HEK293 (cell line): ENCODE measurements at regions not wholly inside any gene's neighbourhood (a gene's known extent, or its start where the extent isn't known, plus 50 kb on each side); places are given as distances from the start of the nearest gene placed in this dataset.

Source experiments
- CTCF ChIA-PET: fragments of 350-600 bp; formaldehyde crosslinking; extraction: SDS; loops from one replicate; lab custom pipeline; 2021; ENCODE audit warnings: antibody characterized with exemption; lab: Yijun Ruan, JAX
- POLR2A ChIA-PET: fragments of 300-600 bp; formaldehyde crosslinking; extraction: SDS; loops from one replicate; lab custom pipeline; 2020; ENCODE audit warnings: antibody characterized with exemption, inconsistent platforms; lab: Yijun Ruan, JAX
- H3K27ac ChIP-seq: fragments of 200-500 bp; sonication (Bioruptor generic); 2 replicates; pipeline ENCODE4 v1.5.1; 2014; ENCODE audit warnings: low read depth, low read length, control low read depth, inconsistent platforms; ENCODE audit errors: extremely low read depth
- H3K36me3 ChIP-seq, 2 experiments: fragments of 200-500 bp in 1 of 2; sonication (Bioruptor generic) in 1 of 2; 1 replicate in 1 of 2; 2 replicates in 1 of 2; pipeline ENCODE4 v1.5.1; 2014 to 2017; ENCODE audit warnings: inconsistent platforms in 2 of 2, low read length in 2 of 2; ENCODE audit not compliant: control insufficient read depth in 2 of 2, insufficient read depth in 1 of 2
- H3K4me1 ChIP-seq: fragments of 200-500 bp; sonication (Bioruptor generic); 2 replicates; pipeline ENCODE4 v1.5.1; 2014; ENCODE audit warnings: mild to moderate bottlenecking, low read length, inconsistent platforms; ENCODE audit not compliant: control insufficient read depth, insufficient read depth
- H3K4me3 ChIP-seq: 2 replicates; pipeline ENCODE4 v1.5.1; 2011; ENCODE audit warnings: low read depth, mild to moderate bottlenecking, control low read depth, low read length, moderate library complexity
- H3K9me3 ChIP-seq: fragments of 200-500 bp; sonication (Bioruptor generic); 2 replicates; pipeline ENCODE4 v1.5.1; 2014; ENCODE audit warnings: low read depth, low read length, inconsistent platforms; ENCODE audit not compliant: control insufficient read depth, insufficient read depth
- BCL11A ChIP-seq: fragments of 450-650 bp; formaldehyde crosslinking; IDR thresholded peaks from 2 replicates; pipeline ENCODE4 v1.5.1; 2016; ENCODE audit warnings: low read depth, missing biosample characterization, missing genetic modification characterization
- GLIS1 ChIP-seq: fragments of 450-650 bp; formaldehyde crosslinking; IDR thresholded peaks from 2 replicates; pipeline ENCODE4 v1.5.1; 2016; ENCODE audit warnings: missing biosample characterization, missing genetic modification characterization
- KLF7 ChIP-seq: fragments of 450-650 bp; formaldehyde crosslinking; IDR thresholded peaks from 2 replicates; pipeline ENCODE4 v1.5.1; 2016; ENCODE audit warnings: missing biosample characterization, missing genetic modification characterization, borderline replicate concordance
- SCRT1 ChIP-seq: fragments of 450-650 bp; formaldehyde crosslinking; IDR thresholded peaks from 2 replicates; pipeline ENCODE4 v1.5.1; 2016; ENCODE audit warnings: missing biosample characterization, missing genetic modification characterization, borderline replicate concordance
- SCRT2 ChIP-seq: fragments of 450-650 bp; formaldehyde crosslinking; IDR thresholded peaks from 2 replicates; pipeline ENCODE4 v1.5.1; 2016; ENCODE audit warnings: missing biosample characterization, missing genetic modification characterization
- TRIM28 ChIP-seq: IDR thresholded peaks from 2 replicates; pipeline ENCODE4 v1.6.1; 2011; ENCODE audit warnings: low read length, control low read depth, borderline replicate concordance
- YY1 ChIP-seq: fragments of 450-650 bp; formaldehyde crosslinking; IDR thresholded peaks from 2 replicates; pipeline ENCODE4 v1.5.1; 2018; ENCODE audit warnings: missing biosample characterization, missing genetic modification characterization
- ZBTB7A ChIP-seq: fragments of 450-650 bp; formaldehyde crosslinking; IDR thresholded peaks from 2 replicates; pipeline ENCODE4 v1.5.1; 2016; ENCODE audit warnings: low read depth, missing biosample characterization, missing genetic modification characterization
- ZEB2 ChIP-seq: fragments of 450-650 bp; formaldehyde crosslinking; IDR thresholded peaks from 2 replicates; pipeline ENCODE4 v1.5.1; 2016; ENCODE audit warnings: missing biosample characterization, missing genetic modification characterization
- ZNF10 ChIP-seq: fragments of 450-650 bp; formaldehyde crosslinking; IDR thresholded peaks from 2 replicates; pipeline ENCODE4 v1.5.1; 2017; ENCODE audit warnings: missing biosample characterization, missing genetic modification characterization
- ZNF114 ChIP-seq: fragments of 450-650 bp; formaldehyde crosslinking; IDR thresholded peaks from 2 replicates; pipeline ENCODE4 v1.5.0; 2017; ENCODE audit warnings: missing biosample characterization, missing genetic modification characterization
- ZNF140 ChIP-seq: fragments of 450-650 bp; formaldehyde crosslinking; IDR thresholded peaks from 2 replicates; pipeline ENCODE4 v1.5.1; 2016; ENCODE audit warnings: missing biosample characterization, missing genetic modification characterization
- ZNF155 ChIP-seq: fragments of 450-650 bp; formaldehyde crosslinking; IDR thresholded peaks from 2 replicates; pipeline ENCODE4 v1.5.1; 2016; ENCODE audit warnings: missing biosample characterization, missing genetic modification characterization
- ZNF157 ChIP-seq: fragments of 450-650 bp; formaldehyde crosslinking; IDR thresholded peaks from 2 replicates; pipeline ENCODE4 v1.5.1; 2016; ENCODE audit warnings: missing biosample characterization, missing genetic modification characterization
- ZNF184 ChIP-seq: fragments of 450-650 bp; IDR thresholded peaks from 2 replicates; pipeline ENCODE4 v1.5.1; 2018; ENCODE audit warnings: missing biosample characterization, mild to moderate bottlenecking, missing genetic modification characterization
- ZNF2 ChIP-seq: fragments of 450-650 bp; formaldehyde crosslinking; IDR thresholded peaks from 2 replicates; pipeline ENCODE4 v1.5.1; 2016; ENCODE audit warnings: missing biosample characterization, missing genetic modification characterization
- ZNF248 ChIP-seq: fragments of 450-650 bp; formaldehyde crosslinking; IDR thresholded peaks from 2 replicates; pipeline ENCODE4 v1.5.1; 2017; ENCODE audit warnings: missing biosample characterization, missing genetic modification characterization
- ZNF404 ChIP-seq: fragments of 450-650 bp; formaldehyde crosslinking; IDR thresholded peaks from 2 replicates; pipeline ENCODE4 v1.5.1; 2017; ENCODE audit warnings: missing biosample characterization, missing genetic modification characterization
- ZNF513 ChIP-seq: fragments of 450-650 bp; IDR thresholded peaks from 2 replicates; pipeline ENCODE4 v1.5.1; 2018; ENCODE audit warnings: missing biosample characterization, missing genetic modification characterization
- ZNF514 ChIP-seq: fragments of 450-650 bp; formaldehyde crosslinking; IDR thresholded peaks from 2 replicates; pipeline ENCODE4 v1.5.1; 2016; ENCODE audit warnings: missing biosample characterization, missing genetic modification characterization
- ZNF529 ChIP-seq: fragments of 450-650 bp; formaldehyde crosslinking; IDR thresholded peaks from 2 replicates; pipeline ENCODE4 v1.5.1; 2017; ENCODE audit warnings: missing genetic modification characterization, missing biosample characterization; ENCODE audit not compliant: insufficient replicate concordance
- ZNF658 ChIP-seq: fragments of 450-650 bp; formaldehyde crosslinking; IDR thresholded peaks from 2 replicates; pipeline ENCODE4; 2016; ENCODE audit warnings: missing biosample characterization, missing genetic modification characterization
- ZNF777 ChIP-seq: fragments of 450-650 bp; formaldehyde crosslinking; IDR thresholded peaks from 2 replicates; pipeline ENCODE4 v1.5.1; 2017; ENCODE audit warnings: missing biosample characterization, missing genetic modification characterization, borderline replicate concordance
- ZNF830 ChIP-seq: fragments of 450-650 bp; IDR thresholded peaks from 2 replicates; pipeline ENCODE4 v1.5.0; 2018; ENCODE audit warnings: missing biosample characterization, missing genetic modification characterization, low read depth, mild to moderate bottlenecking, moderate library complexity
- TF ChIP-seq, protein P1 (sequence below): fragments of 450-650 bp; formaldehyde crosslinking; IDR thresholded peaks from 2 replicates; pipeline ENCODE4 v1.5.1; 2016; ENCODE audit warnings: missing biosample characterization, missing genetic modification characterization, low read depth
- TF ChIP-seq, protein P2 (sequence below): fragments of 450-650 bp; formaldehyde crosslinking; IDR thresholded peaks from 2 replicates; pipeline ENCODE4 v1.5.1; 2016; ENCODE audit warnings: missing biosample characterization, missing genetic modification characterization

DNA sequence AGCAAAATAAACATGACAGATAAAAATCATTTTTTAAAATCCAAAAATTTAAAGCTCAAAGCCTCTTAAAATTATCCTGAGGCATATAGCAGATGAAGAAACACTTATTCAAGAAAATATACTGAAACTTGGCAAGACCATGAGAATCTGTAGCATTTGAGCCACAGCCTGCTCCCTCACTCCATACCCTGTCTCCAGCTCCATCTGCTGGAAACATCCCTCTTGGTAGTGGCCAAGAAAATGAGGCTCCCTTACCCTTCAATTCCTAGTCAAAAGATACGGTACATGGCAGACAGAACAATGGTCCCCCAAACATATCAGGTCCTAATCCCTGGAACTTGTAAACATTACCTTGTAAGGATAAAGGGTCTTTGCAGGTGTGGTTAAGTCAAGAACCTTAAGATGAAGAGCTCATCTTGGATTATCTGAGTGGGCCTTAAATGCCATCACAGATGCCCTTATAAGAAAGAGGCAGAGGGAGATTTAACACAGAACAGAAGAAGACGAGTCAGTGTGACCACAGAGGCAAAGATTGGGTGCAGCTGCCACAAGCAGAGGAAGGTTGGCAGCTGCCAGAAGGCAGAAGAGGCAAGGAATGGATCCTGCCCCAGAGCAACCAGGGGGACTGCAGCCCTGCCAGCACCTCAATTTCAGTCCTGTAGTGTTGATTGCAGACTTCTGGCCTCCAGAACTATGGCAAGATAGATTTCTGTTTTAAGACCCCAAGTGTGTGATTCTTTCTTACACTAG, 149.4 kb downstream of the ZNF248 start:
- Histone ChIP-seq H3K27ac (no peak overlapping the region), H3K9me3 (no peaks in the 10 kb centered on the region), H3K4me3 (no peak overlapping the region), H3K4me1 (no peaks in the 10 kb centered on the region), H3K36me3 (no peaks in the 10 kb centered on the region)
- TF ChIP-seq SCRT1 (no peak), ZNF248 (tag by site-specific recombination) (no peak)
- TF ChIP-seq, protein P1, sequence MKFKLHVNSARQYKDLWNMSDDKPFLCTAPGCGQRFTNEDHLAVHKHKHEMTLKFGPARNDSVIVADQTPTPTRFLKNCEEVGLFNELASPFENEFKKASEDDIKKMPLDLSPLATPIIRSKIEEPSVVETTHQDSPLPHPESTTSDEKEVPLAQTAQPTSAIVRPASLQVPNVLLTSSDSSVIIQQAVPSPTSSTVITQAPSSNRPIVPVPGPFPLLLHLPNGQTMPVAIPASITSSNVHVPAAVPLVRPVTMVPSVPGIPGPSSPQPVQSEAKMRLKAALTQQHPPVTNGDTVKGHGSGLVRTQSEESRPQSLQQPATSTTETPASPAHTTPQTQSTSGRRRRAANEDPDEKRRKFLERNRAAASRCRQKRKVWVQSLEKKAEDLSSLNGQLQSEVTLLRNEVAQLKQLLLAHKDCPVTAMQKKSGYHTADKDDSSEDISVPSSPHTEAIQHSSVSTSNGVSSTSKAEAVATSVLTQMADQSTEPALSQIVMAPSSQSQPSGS (tag by site-specific recombination): no peak
- CTCF ChIA-PET: interaction anchor here (0.7 to 1.1 kb wide), 2 partner anchors 23 to 273 kb away, joined by 3 to 4 read pairs; no protein-coding TSS in a partner anchor
- POLR2A ChIA-PET: no interaction called here

GRCh38 chr10:37704566-37704965, 152.8 kb downstream of the ZNF248 start:
- Histone ChIP-seq H3K4me3 (no peak overlapping the region), H3K4me1 (no peaks in the 10 kb centered on the region), H3K36me3 (no peaks in the 10 kb centered on the region), H3K27ac (no peak overlapping the region), H3K9me3 (no peaks in the 10 kb centered on the region)
- ChIA-PET POLR2A (no interaction called here), CTCF (no interaction called here)
- TF ChIP-seq ZEB2 (tag by site-specific recombination): no peak
- no peak for TF ChIP-seq ZNF830 (tag by site-specific recombination)
- no peak for TF ChIP-seq ZNF777 (tag by site-specific recombination)
- no peak for TF ChIP-seq YY1 (tag by site-specific recombination)
- TF ChIP-seq ZNF529 (tag by site-specific recombination): no peak
- TF ChIP-seq ZNF514 (tag by site-specific recombination): no peak
- TF ChIP-seq SCRT2: no peak
- no peak for TF ChIP-seq ZNF513 (tag by site-specific recombination)
- no peak for TF ChIP-seq KLF7 (tag by site-specific recombination)
- TF ChIP-seq ZBTB7A: no peak
- TF ChIP-seq, all 188 proteins: peak for 0

- H3K9me3 ChIP-seq: no peaks in the 10 kb centered on the region
- no peak overlapping the region for H3K27ac ChIP-seq
- no peak overlapping the region for H3K4me3 ChIP-seq
- H3K36me3 ChIP-seq: no peaks in the 10 kb centered on the region
- ChIA-PET CTCF (no interaction called here), POLR2A (no interaction called here)
- H3K4me1 ChIP-seq: no peaks in the 10 kb centered on the region
- TF ChIP-seq TRIM28 (no peak), ZEB2 (tag by site-specific recombination) (no peak), ZNF157 (tag by site-specific recombination) (no peak), BCL11A (tag by site-specific recombination) (no peak), ZNF658 (tag by site-specific recombination) (no peak), ZNF114 (tag by site-specific recombination) (no peak), GLIS1 (tag by site-specific recombination) (no peak), ZNF140 (tag by site-specific recombination) (no peak), ZNF155 (tag by site-specific recombination) (no peak), ZNF10 (no peak), ZNF404 (tag by site-specific recombination) (no peak), ZNF184 (no peak), ZNF2 (tag by site-specific recombination) (no peak)
- TF ChIP-seq, protein P2, sequence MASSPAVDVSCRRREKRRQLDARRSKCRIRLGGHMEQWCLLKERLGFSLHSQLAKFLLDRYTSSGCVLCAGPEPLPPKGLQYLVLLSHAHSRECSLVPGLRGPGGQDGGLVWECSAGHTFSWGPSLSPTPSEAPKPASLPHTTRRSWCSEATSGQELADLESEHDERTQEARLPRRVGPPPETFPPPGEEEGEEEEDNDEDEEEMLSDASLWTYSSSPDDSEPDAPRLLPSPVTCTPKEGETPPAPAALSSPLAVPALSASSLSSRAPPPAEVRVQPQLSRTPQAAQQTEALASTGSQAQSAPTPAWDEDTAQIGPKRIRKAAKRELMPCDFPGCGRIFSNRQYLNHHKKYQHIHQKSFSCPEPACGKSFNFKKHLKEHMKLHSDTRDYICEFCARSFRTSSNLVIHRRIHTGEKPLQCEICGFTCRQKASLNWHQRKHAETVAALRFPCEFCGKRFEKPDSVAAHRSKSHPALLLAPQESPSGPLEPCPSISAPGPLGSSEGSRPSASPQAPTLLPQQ (tag by site-specific recombination): no peak
Measured at GRCh38 chr10:37703833-37704382, 153.5 kb downstream of the ZNF248 start.
